ENCODE measurements at regions not wholly inside any gene's neighbourhood (a gene's known extent, or its start where the extent isn't known, plus 50 kb on each side); places are given as distances from the start of the nearest gene placed in this dataset.

DNA sequence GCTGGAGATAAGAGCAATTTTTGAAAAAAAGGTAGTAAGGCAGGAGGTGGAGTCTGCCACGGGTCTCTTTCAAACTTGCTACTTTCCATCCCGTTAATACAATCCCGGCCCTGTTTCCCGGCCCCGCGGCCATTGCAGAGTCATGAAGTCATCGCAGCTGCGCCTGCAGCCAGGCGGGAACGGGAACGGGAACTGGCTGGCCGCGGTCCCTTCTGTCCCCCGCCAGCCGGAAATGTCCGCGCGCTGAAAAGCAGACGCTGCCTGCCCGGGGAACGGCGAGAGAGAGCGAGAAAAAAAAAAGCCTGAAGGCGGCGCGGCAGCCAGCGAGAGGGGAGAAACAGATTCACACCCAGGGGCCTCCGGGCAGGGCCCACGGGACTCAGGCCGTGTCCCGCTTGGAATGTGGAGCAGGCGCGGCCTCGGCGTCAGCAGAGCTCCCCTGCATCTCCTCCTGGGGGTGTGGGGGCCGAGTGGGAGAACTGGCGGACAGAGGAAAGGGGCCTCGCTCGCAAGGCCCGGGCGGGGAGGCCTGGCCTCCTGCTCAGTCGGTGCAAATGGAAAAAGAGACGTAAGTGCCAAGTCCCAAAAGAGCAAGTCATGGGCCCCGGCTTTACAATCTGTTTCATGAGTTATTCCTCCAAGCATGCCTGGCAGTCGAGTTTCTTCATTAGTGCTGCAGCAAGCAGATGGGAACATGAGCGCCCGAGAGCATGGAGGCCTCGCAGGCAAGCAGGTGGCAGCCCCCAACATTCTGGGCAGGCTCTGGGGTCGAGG is 201.2 kb upstream of the GAS1 start:
- Histone ChIP-seq H3K9me3 (ENCODE audit: control insufficient read depth, insufficient read depth, low read length) (peaks cover 10% of the 10 kb centered on the region), H3K4me3 (ENCODE audit: low read depth, low read length) (peak overlapping the region; percentile 47), H3K27ac (ENCODE audit: low read depth, low read length) (peak overlapping the region; percentile 71), H3K27me3 (ENCODE audit: control insufficient read depth, insufficient read depth, low read length) (no peaks in the 10 kb centered on the region)
- CTCF ChIA-PET = no interaction called here
- no peak for DNase-seq (ENCODE audit: low read depth, low spot score)
- TF ChIP-seq, protein P1, sequence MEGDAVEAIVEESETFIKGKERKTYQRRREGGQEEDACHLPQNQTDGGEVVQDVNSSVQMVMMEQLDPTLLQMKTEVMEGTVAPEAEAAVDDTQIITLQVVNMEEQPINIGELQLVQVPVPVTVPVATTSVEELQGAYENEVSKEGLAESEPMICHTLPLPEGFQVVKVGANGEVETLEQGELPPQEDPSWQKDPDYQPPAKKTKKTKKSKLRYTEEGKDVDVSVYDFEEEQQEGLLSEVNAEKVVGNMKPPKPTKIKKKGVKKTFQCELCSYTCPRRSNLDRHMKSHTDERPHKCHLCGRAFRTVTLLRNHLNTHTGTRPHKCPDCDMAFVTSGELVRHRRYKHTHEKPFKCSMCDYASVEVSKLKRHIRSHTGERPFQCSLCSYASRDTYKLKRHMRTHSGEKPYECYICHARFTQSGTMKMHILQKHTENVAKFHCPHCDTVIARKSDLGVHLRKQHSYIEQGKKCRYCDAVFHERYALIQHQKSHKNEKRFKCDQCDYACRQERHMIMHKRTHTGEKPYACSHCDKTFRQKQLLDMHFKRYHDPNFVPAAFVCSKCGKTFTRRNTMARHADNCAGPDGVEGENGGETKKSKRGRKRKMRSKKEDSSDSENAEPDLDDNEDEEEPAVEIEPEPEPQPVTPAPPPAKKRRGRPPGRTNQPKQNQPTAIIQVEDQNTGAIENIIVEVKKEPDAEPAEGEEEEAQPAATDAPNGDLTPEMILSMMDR (IDR thresholded peaks at IDR 0.05; ENCODE audit: low read depth, low read length) = 0 out of 2 replicates have a peak, but pooled peaks have one; percentile 2
- POLR2A ChIA-PET = no interaction called here

DNA sequence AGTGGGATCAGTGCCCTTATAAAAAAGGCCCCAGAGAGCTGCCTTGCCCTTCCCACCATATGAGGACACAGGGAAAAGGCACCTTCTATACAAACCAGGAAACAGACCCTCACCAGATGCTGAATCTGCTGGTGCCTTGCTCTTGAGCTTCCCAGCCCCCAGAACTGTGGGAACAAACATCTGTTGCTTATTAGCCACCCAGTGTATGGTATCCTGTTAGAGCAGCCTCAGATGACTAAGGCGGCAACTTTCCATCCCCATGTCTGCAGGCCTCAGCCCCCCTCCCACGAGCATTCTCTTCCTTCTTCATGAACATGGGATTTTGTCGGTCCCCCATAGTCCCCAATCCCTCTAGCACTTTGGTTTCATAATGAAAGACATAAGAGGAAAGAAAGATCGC is 202.5 kb upstream of the GAS1 start:
- peaks cover 10% of the 10 kb centered on the region for H3K9me3 ChIP-seq (ENCODE audit: control insufficient read depth, insufficient read depth, low read length)
- TF ChIP-seq, protein P1 (IDR thresholded peaks at IDR 0.05; ENCODE audit: low read depth, low read length) = no peak
- H3K4me3 ChIP-seq (ENCODE audit: low read depth, low read length) = no peak overlapping the region
- no peak for DNase-seq (ENCODE audit: low read depth, low spot score)
- POLR2A ChIA-PET = no interaction called here
- CTCF ChIA-PET = no interaction called here
- peaks cover 3% of the 10 kb centered on the region for H3K27me3 ChIP-seq (ENCODE audit: control insufficient read depth, insufficient read depth, low read length)
- H3K27ac ChIP-seq (ENCODE audit: low read depth, low read length) = no peak overlapping the region

DNA sequence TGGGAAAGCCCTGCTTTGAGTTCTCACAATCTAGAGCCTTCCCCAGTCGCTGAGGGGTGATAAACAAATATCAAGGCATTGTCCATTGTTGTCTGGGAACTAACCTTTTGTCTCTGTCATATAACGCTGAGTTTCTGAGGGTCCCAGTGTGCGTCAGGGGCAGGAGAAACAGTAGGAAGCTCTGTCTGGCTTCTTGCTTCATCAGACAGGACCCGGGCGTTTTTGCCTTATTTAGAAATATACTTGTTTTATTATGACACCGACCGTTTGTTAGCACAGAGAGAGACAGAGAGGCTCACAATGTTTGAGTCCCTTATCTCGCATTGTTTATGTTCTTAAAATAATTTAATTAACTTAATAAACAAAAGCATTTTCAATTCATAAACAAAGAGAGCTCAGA is 204.9 kb upstream of the GAS1 start:
- POLR2A ChIA-PET = no interaction called here
- DNase-seq (ENCODE audit: low read depth, low spot score) = no peak
- CTCF ChIA-PET = interaction anchor here (1.2 kb wide), 1 partner anchor 204 kb away, joined by 4 read pairs; no protein-coding TSS in a partner anchor
- TF ChIP-seq, protein P1 (IDR thresholded peaks at IDR 0.05; ENCODE audit: low read depth, low read length) = no peak
- no peak overlapping the region for H3K27ac ChIP-seq (ENCODE audit: low read depth, low read length)
- peaks cover 10% of the 10 kb centered on the region for H3K9me3 ChIP-seq (ENCODE audit: control insufficient read depth, insufficient read depth, low read length)
- H3K27me3 ChIP-seq (ENCODE audit: control insufficient read depth, insufficient read depth, low read length) = peaks cover 3% of the 10 kb centered on the region
- H3K4me3 ChIP-seq (ENCODE audit: low read depth, low read length) = no peak overlapping the region

DNA sequence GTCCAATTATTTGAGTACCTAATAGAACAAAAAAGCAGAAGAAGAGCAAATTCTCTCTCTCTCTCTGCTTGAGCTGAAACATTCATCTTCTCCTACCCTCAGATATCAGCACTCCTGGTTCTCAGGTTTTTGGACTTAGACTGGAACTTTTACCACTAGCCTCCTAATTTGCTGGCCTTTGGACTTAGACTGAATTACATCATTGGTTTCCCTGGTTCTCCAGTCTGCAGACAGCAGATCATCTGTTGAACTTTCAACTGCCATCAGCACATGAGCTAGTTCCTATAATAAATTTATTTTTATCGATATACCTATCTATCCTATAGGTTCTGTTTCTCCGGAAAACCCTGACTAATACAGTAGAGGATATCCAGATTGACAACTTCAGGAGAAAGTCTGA is 208.9 kb upstream of the GAS1 start:
- Histone ChIP-seq H3K27me3 (ENCODE audit: control insufficient read depth, insufficient read depth, low read length) (peaks cover 3% of the 10 kb centered on the region), H3K9me3 (ENCODE audit: control insufficient read depth, insufficient read depth, low read length) (no peaks in the 10 kb centered on the region), H3K4me3 (ENCODE audit: low read depth, low read length) (no peak overlapping the region), H3K27ac (ENCODE audit: low read depth, low read length) (no peak overlapping the region)
- TF ChIP-seq, protein P1 (IDR thresholded peaks at IDR 0.05; ENCODE audit: low read depth, low read length) = no peak
- no peak for DNase-seq (ENCODE audit: low read depth, low spot score)
- ChIA-PET POLR2A (no interaction called here), CTCF (no interaction called here)

DNA sequence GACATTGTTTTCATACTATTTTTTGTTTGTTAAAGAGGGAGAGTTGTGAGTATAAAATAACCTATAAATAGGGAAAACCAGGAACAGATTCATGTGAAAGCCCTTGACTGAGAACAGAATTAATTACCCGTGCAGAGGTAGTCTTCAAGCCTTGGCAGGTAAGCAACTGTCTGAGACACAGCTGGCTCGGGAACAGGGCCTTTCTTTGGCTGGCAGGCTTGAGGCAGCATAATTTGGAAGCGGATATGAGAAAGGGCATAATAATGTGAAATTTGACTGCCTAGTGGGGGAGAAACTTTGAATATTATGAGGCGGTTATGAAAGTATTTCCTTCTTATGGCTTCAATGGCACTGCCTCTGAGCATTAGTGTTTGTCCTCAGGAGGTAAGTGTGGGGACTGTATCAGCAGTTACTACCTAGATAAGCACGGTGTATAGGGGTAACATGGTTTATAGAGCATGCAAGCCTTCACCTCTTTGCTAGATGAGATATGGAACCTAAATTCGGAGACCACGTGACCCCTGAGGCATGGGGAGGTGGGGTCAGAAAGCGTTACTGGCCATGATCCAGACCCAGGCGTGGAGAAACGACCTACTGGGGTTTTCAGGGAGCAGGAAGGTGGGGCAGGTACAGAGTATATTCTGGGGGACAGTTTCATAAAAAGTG is 210.2 kb upstream of the GAS1 start:
- TF ChIP-seq, protein P1 (IDR thresholded peaks at IDR 0.05; ENCODE audit: low read depth, low read length) = no peak
- Histone ChIP-seq H3K27ac (ENCODE audit: low read depth, low read length) (no peak overlapping the region), H3K4me3 (ENCODE audit: low read depth, low read length) (no peak overlapping the region), H3K9me3 (ENCODE audit: control insufficient read depth, insufficient read depth, low read length) (no peaks in the 10 kb centered on the region), H3K27me3 (ENCODE audit: control insufficient read depth, insufficient read depth, low read length) (peaks cover 3% of the 10 kb centered on the region)
- ChIA-PET CTCF (no interaction called here), POLR2A (no interaction called here)
- no peak for DNase-seq (ENCODE audit: low read depth, low spot score)
